ENCODE measurements at regions not wholly inside any gene's neighbourhood (a gene's known extent, or its start where the extent isn't known, plus 50 kb on each side); places are given as distances from the start of the nearest gene placed in this dataset.
"Not testable (repeated sequence)": the region's sequence is repeated elsewhere in the genome, so short reads cannot be mapped to it uniquely, and the experiment has no call there.

GRCh38 chr7:16250655-16251054 lies 170.7 kb downstream of the CRPPA start:
- TF ChIP-seq, protein P1, sequence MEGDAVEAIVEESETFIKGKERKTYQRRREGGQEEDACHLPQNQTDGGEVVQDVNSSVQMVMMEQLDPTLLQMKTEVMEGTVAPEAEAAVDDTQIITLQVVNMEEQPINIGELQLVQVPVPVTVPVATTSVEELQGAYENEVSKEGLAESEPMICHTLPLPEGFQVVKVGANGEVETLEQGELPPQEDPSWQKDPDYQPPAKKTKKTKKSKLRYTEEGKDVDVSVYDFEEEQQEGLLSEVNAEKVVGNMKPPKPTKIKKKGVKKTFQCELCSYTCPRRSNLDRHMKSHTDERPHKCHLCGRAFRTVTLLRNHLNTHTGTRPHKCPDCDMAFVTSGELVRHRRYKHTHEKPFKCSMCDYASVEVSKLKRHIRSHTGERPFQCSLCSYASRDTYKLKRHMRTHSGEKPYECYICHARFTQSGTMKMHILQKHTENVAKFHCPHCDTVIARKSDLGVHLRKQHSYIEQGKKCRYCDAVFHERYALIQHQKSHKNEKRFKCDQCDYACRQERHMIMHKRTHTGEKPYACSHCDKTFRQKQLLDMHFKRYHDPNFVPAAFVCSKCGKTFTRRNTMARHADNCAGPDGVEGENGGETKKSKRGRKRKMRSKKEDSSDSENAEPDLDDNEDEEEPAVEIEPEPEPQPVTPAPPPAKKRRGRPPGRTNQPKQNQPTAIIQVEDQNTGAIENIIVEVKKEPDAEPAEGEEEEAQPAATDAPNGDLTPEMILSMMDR (IDR thresholded peaks at IDR 0.05; ENCODE audit: insufficient read depth, low read depth, low read length) = not testable (repeated sequence)
- not testable (repeated sequence) for TF ChIP-seq EZH2 (IDR thresholded peaks at IDR 0.05; ENCODE audit: insufficient read depth, low read length)

All from astrocyte (in vitro differentiated cells and primary cell).